ENCODE measurements at regions not wholly inside any gene's neighbourhood (a gene's known extent, or its start where the extent isn't known, plus 50 kb on each side); places are given as distances from the start of the nearest gene placed in this dataset.

DNA sequence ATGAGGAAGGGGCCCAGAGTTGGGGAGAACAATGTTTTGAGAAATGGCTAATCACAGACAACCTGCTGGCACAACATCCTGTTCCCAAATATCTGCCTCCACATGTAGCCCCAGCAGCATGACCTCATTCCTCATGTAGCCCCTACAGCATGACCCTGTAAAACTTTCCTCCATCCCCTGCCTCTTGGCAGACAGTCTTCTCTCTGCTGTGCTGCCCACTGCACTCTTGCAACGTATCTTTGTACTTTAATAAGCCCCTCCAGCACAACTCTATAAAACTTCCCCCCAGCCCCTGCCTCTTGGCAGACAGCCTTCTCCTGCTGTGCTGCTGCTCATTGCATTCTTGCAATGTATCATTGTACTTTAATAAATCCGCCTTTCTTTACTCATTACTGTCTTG lies 278.8 kb downstream of the HDGFL1 start:
- TF ChIP-seq, protein P1, sequence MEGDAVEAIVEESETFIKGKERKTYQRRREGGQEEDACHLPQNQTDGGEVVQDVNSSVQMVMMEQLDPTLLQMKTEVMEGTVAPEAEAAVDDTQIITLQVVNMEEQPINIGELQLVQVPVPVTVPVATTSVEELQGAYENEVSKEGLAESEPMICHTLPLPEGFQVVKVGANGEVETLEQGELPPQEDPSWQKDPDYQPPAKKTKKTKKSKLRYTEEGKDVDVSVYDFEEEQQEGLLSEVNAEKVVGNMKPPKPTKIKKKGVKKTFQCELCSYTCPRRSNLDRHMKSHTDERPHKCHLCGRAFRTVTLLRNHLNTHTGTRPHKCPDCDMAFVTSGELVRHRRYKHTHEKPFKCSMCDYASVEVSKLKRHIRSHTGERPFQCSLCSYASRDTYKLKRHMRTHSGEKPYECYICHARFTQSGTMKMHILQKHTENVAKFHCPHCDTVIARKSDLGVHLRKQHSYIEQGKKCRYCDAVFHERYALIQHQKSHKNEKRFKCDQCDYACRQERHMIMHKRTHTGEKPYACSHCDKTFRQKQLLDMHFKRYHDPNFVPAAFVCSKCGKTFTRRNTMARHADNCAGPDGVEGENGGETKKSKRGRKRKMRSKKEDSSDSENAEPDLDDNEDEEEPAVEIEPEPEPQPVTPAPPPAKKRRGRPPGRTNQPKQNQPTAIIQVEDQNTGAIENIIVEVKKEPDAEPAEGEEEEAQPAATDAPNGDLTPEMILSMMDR (IDR thresholded peaks at IDR 0.05; ENCODE audit: poor library complexity, severe bottlenecking) = no peak
- TF ChIP-seq POLR2AphosphoS5 (IDR thresholded peaks at IDR 0.05) (no peak), MXI1 (conservative IDR thresholded peaks at IDR 0.05; ENCODE audit: poor library complexity, severe bottlenecking) (no peak), TAF1 (IDR thresholded peaks at IDR 0.05; ENCODE audit: low read depth) (no peak), EZH2 (IDR thresholded peaks at IDR 0.05; ENCODE audit: borderline replicate concordance, insufficient read depth, low read length, poor library complexity, severe bottlenecking) (no peak), EP300 (conservative IDR thresholded peaks at IDR 0.05; ENCODE audit: poor library complexity, severe bottlenecking) (no peak), SMC3 (conservative IDR thresholded peaks at IDR 0.05; ENCODE audit: poor library complexity) (no peak), RAD21 (conservative IDR thresholded peaks at IDR 0.05) (no peak)
- TF ChIP-seq, protein P2, sequence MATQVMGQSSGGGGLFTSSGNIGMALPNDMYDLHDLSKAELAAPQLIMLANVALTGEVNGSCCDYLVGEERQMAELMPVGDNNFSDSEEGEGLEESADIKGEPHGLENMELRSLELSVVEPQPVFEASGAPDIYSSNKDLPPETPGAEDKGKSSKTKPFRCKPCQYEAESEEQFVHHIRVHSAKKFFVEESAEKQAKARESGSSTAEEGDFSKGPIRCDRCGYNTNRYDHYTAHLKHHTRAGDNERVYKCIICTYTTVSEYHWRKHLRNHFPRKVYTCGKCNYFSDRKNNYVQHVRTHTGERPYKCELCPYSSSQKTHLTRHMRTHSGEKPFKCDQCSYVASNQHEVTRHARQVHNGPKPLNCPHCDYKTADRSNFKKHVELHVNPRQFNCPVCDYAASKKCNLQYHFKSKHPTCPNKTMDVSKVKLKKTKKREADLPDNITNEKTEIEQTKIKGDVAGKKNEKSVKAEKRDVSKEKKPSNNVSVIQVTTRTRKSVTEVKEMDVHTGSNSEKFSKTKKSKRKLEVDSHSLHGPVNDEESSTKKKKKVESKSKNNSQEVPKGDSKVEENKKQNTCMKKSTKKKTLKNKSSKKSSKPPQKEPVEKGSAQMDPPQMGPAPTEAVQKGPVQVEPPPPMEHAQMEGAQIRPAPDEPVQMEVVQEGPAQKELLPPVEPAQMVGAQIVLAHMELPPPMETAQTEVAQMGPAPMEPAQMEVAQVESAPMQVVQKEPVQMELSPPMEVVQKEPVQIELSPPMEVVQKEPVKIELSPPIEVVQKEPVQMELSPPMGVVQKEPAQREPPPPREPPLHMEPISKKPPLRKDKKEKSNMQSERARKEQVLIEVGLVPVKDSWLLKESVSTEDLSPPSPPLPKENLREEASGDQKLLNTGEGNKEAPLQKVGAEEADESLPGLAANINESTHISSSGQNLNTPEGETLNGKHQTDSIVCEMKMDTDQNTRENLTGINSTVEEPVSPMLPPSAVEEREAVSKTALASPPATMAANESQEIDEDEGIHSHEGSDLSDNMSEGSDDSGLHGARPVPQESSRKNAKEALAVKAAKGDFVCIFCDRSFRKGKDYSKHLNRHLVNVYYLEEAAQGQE (IDR thresholded peaks at IDR 0.05; ENCODE audit: borderline replicate concordance) = no peak

Measured in neural cell (in vitro differentiated cells).